Peyer's patch (tissue), 4 donors: ENCODE measurements at regions not wholly inside any gene's neighbourhood (a gene's known extent, or its start where the extent isn't known, plus 50 kb on each side); places are given as distances from the start of the nearest gene placed in this dataset.

Experiments
- DNase-seq, 3 donors: peaks; one replicate each; pipeline ENCODE4 v3.0.0-alpha.2; 2017 to 2019
- H3K27ac ChIP-seq, 4 donors: fragments of 200-600 bp; sonication (generic); one replicate each; pipeline ENCODE4 v1.5.1; 2016 to 2019
- H3K27me3 ChIP-seq, 2 donors: fragments of 200-600 bp; sonication (generic); one replicate each; pipeline ENCODE4 v1.5.1; 2019
- H3K36me3 ChIP-seq, 3 donors: fragments of 200-600 bp; sonication (generic); one replicate each; pipeline ENCODE4 v1.5.1; 2016 to 2019
- H3K4me1 ChIP-seq, 4 donors: fragments of 200-600 bp; sonication (generic); one replicate each; pipeline ENCODE4 v1.5.1; 2016 to 2019
- H3K4me3 ChIP-seq, 4 donors: fragments of 200-600 bp; sonication (generic); 1 replicate in 3 of 4; 2 replicates in 1 of 4; pipeline ENCODE4 v1.5.1; 2016 to 2019; ENCODE audit warnings: mild to moderate bottlenecking in 1 of 4
- H3K9me3 ChIP-seq, 4 donors: fragments of 200-600 bp; sonication (generic); one replicate each; pipeline ENCODE4 v1.5.1; 2016 to 2019; ENCODE audit warnings: mild to moderate bottlenecking in 1 of 4
- POLR2A ChIP-seq, 2 donors: fragments of 450-650 bp; IDR thresholded peaks; one replicate each; pipeline ENCODE4 v1.5.1; 2017; ENCODE audit warnings: antibody characterized with exemption in 2 of 2, mild to moderate bottlenecking in 2 of 2, moderate library complexity in 2 of 2
- TF ChIP-seq, protein P1 (sequence below), 6 experiments: fragments of 450-650 bp in 4 of 6; fragments of 200-600 bp in 2 of 6; sonication (generic) in 1 of 6; IDR thresholded peaks; one replicate each; pipeline ENCODE4 v1.5.1; 2017 to 2019; ENCODE audit warnings: antibody characterized with exemption in 6 of 6, mild to moderate bottlenecking in 3 of 6, moderate library complexity in 1 of 6

DNA sequence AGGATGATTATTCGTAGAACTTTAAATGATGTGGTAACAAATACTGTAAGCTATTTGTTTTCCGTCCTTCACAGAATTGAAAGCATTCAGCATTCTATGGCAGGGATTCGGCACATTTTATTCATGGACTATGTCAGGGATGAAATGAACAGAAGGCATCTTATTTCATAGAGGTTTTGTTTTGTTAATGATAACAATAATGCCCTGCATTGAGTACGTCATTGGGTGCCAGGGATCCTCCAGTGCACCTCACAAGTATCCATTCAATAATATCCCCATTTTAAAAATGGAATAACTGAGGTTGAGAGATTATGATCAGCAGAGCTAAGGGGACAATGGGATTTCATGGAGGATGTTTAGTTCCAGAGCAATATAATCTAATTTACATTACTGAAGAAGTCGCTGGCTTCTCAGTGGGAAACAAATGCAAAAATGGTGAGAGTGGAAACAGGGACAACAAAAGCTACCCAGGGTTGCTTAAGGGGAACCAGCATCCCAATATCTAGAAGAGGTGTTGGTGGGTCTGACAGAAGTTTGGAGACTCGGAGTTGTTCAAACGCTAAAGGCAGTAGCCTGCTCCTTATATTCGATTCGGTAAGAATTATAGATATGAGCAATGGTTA, 985.7 kb upstream of the WWC1 start:
- no peak overlapping the region for H3K27ac ChIP-seq
- no peaks in the 10 kb centered on the region for H3K9me3 ChIP-seq
- no peaks in the 10 kb centered on the region for H3K27me3 ChIP-seq
- TF ChIP-seq POLR2A (IDR thresholded peaks at IDR 0.05): no peak
- TF ChIP-seq, protein P1, sequence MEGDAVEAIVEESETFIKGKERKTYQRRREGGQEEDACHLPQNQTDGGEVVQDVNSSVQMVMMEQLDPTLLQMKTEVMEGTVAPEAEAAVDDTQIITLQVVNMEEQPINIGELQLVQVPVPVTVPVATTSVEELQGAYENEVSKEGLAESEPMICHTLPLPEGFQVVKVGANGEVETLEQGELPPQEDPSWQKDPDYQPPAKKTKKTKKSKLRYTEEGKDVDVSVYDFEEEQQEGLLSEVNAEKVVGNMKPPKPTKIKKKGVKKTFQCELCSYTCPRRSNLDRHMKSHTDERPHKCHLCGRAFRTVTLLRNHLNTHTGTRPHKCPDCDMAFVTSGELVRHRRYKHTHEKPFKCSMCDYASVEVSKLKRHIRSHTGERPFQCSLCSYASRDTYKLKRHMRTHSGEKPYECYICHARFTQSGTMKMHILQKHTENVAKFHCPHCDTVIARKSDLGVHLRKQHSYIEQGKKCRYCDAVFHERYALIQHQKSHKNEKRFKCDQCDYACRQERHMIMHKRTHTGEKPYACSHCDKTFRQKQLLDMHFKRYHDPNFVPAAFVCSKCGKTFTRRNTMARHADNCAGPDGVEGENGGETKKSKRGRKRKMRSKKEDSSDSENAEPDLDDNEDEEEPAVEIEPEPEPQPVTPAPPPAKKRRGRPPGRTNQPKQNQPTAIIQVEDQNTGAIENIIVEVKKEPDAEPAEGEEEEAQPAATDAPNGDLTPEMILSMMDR (IDR thresholded peaks at IDR 0.05): no peak
- DNase-seq: no peak
- H3K36me3 ChIP-seq: no peaks in the 10 kb centered on the region
- no peak overlapping the region for H3K4me3 ChIP-seq
- no peaks in the 10 kb centered on the region for H3K4me1 ChIP-seq

DNA sequence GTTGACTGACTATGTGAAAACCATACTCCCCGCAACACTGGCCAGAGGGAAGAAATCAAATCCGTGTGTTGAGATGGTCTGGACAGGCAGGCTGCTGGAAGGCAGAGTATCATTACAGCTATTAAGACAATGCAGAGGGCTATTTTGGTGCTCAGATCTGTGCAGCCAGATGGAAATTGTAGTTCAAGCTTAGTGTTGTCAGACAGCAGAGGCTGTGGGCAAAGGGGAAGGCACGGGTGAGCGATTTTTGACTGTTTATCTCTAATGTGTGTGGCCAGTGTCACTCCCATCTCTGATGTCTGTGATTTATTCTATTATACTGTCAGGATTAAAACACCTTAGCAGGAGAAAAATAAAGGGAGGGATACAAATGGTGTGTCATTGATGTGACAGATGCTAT, 984.4 kb upstream of the WWC1 start:
- TF ChIP-seq, protein P1 (IDR thresholded peaks at IDR 0.05): no peak
- TF ChIP-seq POLR2A (IDR thresholded peaks at IDR 0.05): no peak
- H3K4me3 ChIP-seq: no peak overlapping the region
- H3K36me3 ChIP-seq: no peaks in the 10 kb centered on the region
- no peaks in the 10 kb centered on the region for H3K27me3 ChIP-seq
- DNase-seq: no peak
- no peaks in the 10 kb centered on the region for H3K4me1 ChIP-seq
- no peak overlapping the region for H3K27ac ChIP-seq
- H3K9me3 ChIP-seq: no peaks in the 10 kb centered on the region

DNA sequence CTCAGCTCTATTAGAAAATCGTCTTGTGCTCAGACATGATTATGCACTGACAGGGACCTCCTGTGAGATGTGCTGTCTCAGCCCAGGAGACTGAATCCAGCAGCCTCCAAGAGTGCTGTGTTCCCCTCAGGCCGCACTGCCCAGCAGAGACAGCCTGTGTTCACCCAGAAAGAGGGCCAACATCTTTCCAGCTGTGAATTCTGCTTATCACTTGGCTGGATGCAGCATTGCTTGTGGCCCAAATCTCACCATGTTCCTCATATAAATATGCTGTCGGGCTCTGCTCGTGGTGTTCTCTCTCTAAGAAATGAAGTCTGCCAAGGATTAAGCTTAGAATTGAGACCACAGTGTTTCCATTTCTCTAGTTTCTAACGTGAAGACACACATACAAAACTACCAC, 983.0 kb upstream of the WWC1 start:
- TF ChIP-seq POLR2A (IDR thresholded peaks at IDR 0.05): no peak
- TF ChIP-seq, protein P1 (IDR thresholded peaks at IDR 0.05): no peak
- no peak for DNase-seq
- Histone ChIP-seq H3K27me3 (no peaks in the 10 kb centered on the region), H3K9me3 (no peaks in the 10 kb centered on the region), H3K36me3 (no peaks in the 10 kb centered on the region), H3K4me3 (no peak overlapping the region), H3K27ac (no peak overlapping the region), H3K4me1 (no peaks in the 10 kb centered on the region)

DNA sequence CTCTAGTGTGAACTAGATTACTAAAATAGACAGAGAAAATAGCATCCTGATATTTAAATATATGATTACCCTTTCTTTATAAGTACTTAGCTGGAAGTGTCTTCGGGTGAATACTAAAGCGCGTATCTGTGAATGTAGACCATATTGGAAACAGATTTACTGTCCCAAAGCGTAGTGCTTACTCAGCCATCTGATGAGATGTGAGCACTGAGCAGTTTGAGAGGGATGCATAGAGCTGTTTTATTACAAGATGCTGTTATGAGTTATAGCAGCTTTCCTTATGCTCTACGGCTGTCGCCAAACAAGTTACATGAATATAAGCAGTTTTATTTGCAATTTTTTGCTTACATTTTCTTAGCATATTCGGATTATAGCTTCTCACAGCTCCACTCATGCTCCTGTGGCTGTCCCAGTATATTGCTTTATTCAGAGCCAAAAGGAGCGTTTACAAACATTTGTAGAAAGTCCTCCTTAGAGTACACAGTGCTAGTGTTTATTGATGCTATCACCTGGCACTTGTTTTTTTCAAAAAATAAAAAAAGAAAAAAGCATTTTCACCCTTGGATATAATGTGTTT, 981.4 kb upstream of the WWC1 start:
- H3K27ac ChIP-seq: no peak overlapping the region
- TF ChIP-seq POLR2A (IDR thresholded peaks at IDR 0.05): no peak
- TF ChIP-seq, protein P1 (IDR thresholded peaks at IDR 0.05): no peak
- DNase-seq: no peak

DNA sequence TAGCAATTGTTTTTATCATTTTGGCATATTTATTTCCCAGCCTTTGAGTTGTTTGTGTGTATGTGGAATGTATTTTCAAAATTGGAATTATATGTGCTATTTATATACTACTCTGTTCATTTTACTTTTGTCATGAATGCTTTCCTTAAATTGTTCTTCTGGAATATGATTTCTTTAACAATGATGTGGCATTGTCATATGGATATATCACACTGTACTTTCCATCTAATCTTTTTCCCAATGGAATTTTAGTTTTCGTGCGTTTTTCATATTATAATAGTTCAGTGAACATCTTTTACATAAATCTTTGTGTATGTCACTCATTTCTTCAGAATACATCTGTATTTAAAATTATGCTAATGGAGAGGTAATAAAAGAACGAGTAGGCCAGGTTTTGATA, 980.1 kb upstream of the WWC1 start:
- H3K9me3 ChIP-seq: no peaks in the 10 kb centered on the region
- no peaks in the 10 kb centered on the region for H3K36me3 ChIP-seq
- H3K4me3 ChIP-seq: no peak overlapping the region
- no peak overlapping the region for H3K27ac ChIP-seq
- no peak for DNase-seq
- H3K4me1 ChIP-seq: no peaks in the 10 kb centered on the region
- TF ChIP-seq POLR2A (IDR thresholded peaks at IDR 0.05): no peak
- TF ChIP-seq, protein P1 (IDR thresholded peaks at IDR 0.05): no peak
- H3K27me3 ChIP-seq: no peaks in the 10 kb centered on the region

More for the DNA sequence above, 981.4 kb upstream of the WWC1 start:
- no peaks in the 10 kb centered on the region for H3K36me3 ChIP-seq
- H3K4me1 ChIP-seq: no peaks in the 10 kb centered on the region
- H3K4me3 ChIP-seq: no peak overlapping the region
- H3K9me3 ChIP-seq: no peaks in the 10 kb centered on the region
- no peaks in the 10 kb centered on the region for H3K27me3 ChIP-seq
